GM23338 (cell line): ENCODE measurements at regions not wholly inside any gene's neighbourhood (a gene's known extent, or its start where the extent isn't known, plus 50 kb on each side); places are given as distances from the start of the nearest gene placed in this dataset.

Experiments used
- CREB1 ChIP-seq: fragments of 250-450 bp; sonication (Bioruptor Pico); IDR thresholded peaks from 2 replicates; pipeline ENCODE4 v1.5.0; 2020; ENCODE audit warnings: low read depth, mild to moderate bottlenecking, moderate library complexity
- CTCF ChIP-seq, 2 experiments: fragments of 200-600 bp in 1 of 2; sonication (generic) in 1 of 2; conservative IDR thresholded peaks; 2 replicates each; pipeline versions ENCODE4 v1.5.1 to v1.6.1; 2016 to 2017; ENCODE audit warnings: antibody characterized with exemption in 2 of 2, low read depth in 2 of 2, mild to moderate bottlenecking in 2 of 2, moderate library complexity in 1 of 2
- EZH2 ChIP-seq: fragments of 200-600 bp; sonication (generic); IDR thresholded peaks from one replicate; pipeline ENCODE4 v1.8.0; 2017; ENCODE audit warnings: antibody characterized with exemption, mild to moderate bottlenecking, low read depth; ENCODE audit not compliant: unreplicated experiment
- EZH2phosphoT487 ChIP-seq: fragments of 200-600 bp; sonication (generic); IDR thresholded peaks from one replicate; pipeline ENCODE4 v1.8.1; 2018; ENCODE audit warnings: antibody characterized with exemption; ENCODE audit not compliant: unreplicated experiment
- JUNB ChIP-seq: IDR thresholded peaks from one replicate; pipeline ENCODE4 v1.6.1; 2016; ENCODE audit warnings: antibody characterized with exemption; ENCODE audit not compliant: unreplicated experiment
- NANOG ChIP-seq: IDR thresholded peaks from 2 replicates; pipeline ENCODE4 v1.6.1; 2016; ENCODE audit warnings: antibody characterized with exemption, borderline replicate concordance
- POLR2AphosphoS5 ChIP-seq: IDR thresholded peaks from 2 replicates; pipeline ENCODE4 v1.6.1; 2016; ENCODE audit warnings: antibody characterized with exemption, low read depth
- REST ChIP-seq: IDR thresholded peaks from one replicate; pipeline ENCODE4 v1.6.1; 2018; ENCODE audit warnings: antibody characterized with exemption; ENCODE audit not compliant: unreplicated experiment
- ZNF114 ChIP-seq: fragments of 250-450 bp; sonication (Bioruptor Pico); IDR thresholded peaks from 2 replicates; pipeline ENCODE4 v1.5.0; 2020; ENCODE audit warnings: mild to moderate bottlenecking, moderate library complexity
- ZNF331 ChIP-seq: fragments of 250-450 bp; sonication (Bioruptor Pico); IDR thresholded peaks from 2 replicates; pipeline ENCODE4 v1.5.0; 2020; ENCODE audit warnings: low read depth, mild to moderate bottlenecking, moderate library complexity
- ZNF462 ChIP-seq: fragments of 250-450 bp; sonication (Bioruptor Pico); IDR thresholded peaks from 2 replicates; pipeline ENCODE4 v1.5.0; 2020; ENCODE audit warnings: mild to moderate bottlenecking, moderate library complexity
- TF ChIP-seq, protein P1 (sequence below): IDR thresholded peaks from 2 replicates; pipeline ENCODE4 v1.6.1; 2016; ENCODE audit warnings: antibody characterized with exemption

DNA sequence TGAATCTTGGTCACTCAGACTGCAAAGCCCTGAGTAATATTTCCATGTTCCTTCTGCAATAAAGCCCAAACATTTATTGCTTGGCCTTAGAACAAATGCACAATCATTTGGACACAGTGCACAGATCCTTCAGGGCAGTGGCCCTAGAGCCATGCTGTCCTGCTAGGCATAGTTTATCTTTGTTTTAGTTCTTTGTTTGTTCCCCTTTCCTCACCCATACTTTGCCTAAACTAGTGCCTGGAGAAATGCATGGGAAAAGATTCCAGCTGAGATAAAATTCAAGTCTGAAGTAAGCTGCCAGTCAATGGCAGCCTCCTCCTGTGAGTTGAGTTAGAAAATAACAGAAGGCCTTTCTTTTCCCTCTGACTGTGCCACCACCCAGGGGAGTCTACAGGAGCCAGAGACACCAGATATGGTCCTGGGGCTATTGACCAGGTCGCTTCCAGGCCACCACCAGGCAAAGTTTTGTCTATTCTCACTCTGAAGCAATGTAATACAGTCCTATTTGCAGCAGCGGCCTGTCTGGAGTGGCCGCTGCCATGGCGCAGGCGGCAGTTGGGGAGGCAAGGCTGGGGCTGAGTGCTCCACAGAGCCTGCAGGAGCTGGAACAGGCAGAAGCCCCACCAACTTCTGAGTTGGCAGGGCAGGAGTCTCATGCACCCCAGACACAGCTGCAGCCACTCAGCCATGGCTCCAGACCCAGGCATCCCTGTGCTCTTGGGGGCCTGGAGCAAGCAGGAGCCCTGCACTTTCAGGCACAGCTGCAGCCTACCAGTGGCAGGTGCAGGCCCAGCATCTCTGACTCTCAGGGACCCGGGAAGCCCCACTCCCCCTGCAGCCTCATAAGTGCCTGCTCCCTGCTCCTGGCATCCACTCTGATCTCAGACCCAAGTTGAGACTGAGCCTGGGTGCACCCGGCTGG lies 258.6 kb downstream of the GPATCH2 start:
- TF ChIP-seq EZH2, result no peak
- TF ChIP-seq CTCF (conservative IDR thresholded peaks at IDR 0.05; ENCODE audit: low read depth in 2 of 2), result no peak
- TF ChIP-seq POLR2AphosphoS5, result no peak
- no peak for TF ChIP-seq REST
- no peak for TF ChIP-seq EZH2phosphoT487
- TF ChIP-seq CREB1, result no peak
- no peak for TF ChIP-seq ZNF114 (CRISPR knock-in tag)
- TF ChIP-seq, protein P1, sequence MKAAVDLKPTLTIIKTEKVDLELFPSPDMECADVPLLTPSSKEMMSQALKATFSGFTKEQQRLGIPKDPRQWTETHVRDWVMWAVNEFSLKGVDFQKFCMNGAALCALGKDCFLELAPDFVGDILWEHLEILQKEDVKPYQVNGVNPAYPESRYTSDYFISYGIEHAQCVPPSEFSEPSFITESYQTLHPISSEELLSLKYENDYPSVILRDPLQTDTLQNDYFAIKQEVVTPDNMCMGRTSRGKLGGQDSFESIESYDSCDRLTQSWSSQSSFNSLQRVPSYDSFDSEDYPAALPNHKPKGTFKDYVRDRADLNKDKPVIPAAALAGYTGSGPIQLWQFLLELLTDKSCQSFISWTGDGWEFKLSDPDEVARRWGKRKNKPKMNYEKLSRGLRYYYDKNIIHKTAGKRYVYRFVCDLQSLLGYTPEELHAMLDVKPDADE, result no peak
- TF ChIP-seq JUNB, result no peak
- TF ChIP-seq ZNF331 (CRISPR knock-in tag), result no peak
- TF ChIP-seq ZNF462 (CRISPR knock-in tag), result no peak
- no peak for TF ChIP-seq NANOG
